Stimulated activated CD4-positive, alpha-beta T cell treated with anti-CD3 and anti-CD28 coated beads, Interleukin-15, amount 100 ng/mL, for 1 hour (primary cell): ENCODE measurements at regions not wholly inside any gene's neighbourhood (a gene's known extent, or its start where the extent isn't known, plus 50 kb on each side); places are given as distances from the start of the nearest gene placed in this dataset.

Experiments
- DNase-seq, 2 donors: peaks; one replicate each; pipeline ENCODE4 v3.0.0-alpha.2; 2020; ENCODE audit warnings: low read depth in 1 of 2, low spot score in 1 of 2

GRCh38 chr2:576292-576691, 100.9 kb downstream of the TMEM18 start:
- no peak for DNase-seq

- no peak for DNase-seq
Observed at GRCh38 chr2:575727-576236, 101.4 kb downstream of the TMEM18 start.

GRCh38 chr2:575030-575726, 102.0 kb downstream of the TMEM18 start:
- DNase-seq, result no peak

- no peak for DNase-seq
Observed at GRCh38 chr2:573805-574392, 103.3 kb downstream of the TMEM18 start.

GRCh38 chr2:573025-573424, 104.2 kb downstream of the TMEM18 start:
- no peak for DNase-seq

GRCh38 chr2:569681-570080, 107.5 kb downstream of the TMEM18 start:
- DNase-seq, result no peak

- DNase-seq, result no peak
Observed at GRCh38 chr2:568639-569235, 108.5 kb downstream of the TMEM18 start.

- no peak for DNase-seq
Observed at GRCh38 chr2:567865-568638, 109.2 kb downstream of the TMEM18 start.

- DNase-seq, result no peak
Observed at GRCh38 chr2:567496-567864, 109.7 kb downstream of the TMEM18 start.

- no peak for DNase-seq
Observed at GRCh38 chr2:566379-567313, 110.6 kb downstream of the TMEM18 start.

- no peak for DNase-seq
Observed at GRCh38 chr2:564471-565181, 112.6 kb downstream of the TMEM18 start.

- no peak for DNase-seq
Observed at GRCh38 chr2:563512-563911, 113.7 kb downstream of the TMEM18 start.

GRCh38 chr2:562391-563364, 114.5 kb downstream of the TMEM18 start:
- no peak for DNase-seq

GRCh38 chr2:558879-559278, 118.3 kb downstream of the TMEM18 start:
- no peak for DNase-seq

- no peak for DNase-seq
Observed at GRCh38 chr2:558302-558642, 118.9 kb downstream of the TMEM18 start.

- DNase-seq, result no peak
Observed at GRCh38 chr2:557635-558301, 119.4 kb downstream of the TMEM18 start.

- no peak for DNase-seq
Observed at GRCh38 chr2:556485-556884, 120.7 kb downstream of the TMEM18 start.

- no peak for DNase-seq
Observed at GRCh38 chr2:555164-555922, 121.9 kb downstream of the TMEM18 start.
